ENCODE measurements at regions not wholly inside any gene's neighbourhood (a gene's known extent, or its start where the extent isn't known, plus 50 kb on each side); places are given as distances from the start of the nearest gene placed in this dataset.

- no peak for DNase-seq (ENCODE audit: low read depth in 2 of 2)
Measured at GRCh38 chr20:51159981-51160380, 137.1 kb upstream of the KCNG1 start.

GRCh38 chr20:51159303-51159702, 136.4 kb upstream of the KCNG1 start:
- no peak for DNase-seq (ENCODE audit: low read depth in 2 of 2)

- no peak for DNase-seq (ENCODE audit: low read depth in 2 of 2)
Measured at GRCh38 chr20:51158226-51158625, 135.3 kb upstream of the KCNG1 start.

- DNase-seq (ENCODE audit: low read depth in 2 of 2) = no peak
Measured at GRCh38 chr20:51156041-51156982, 133.4 kb upstream of the KCNG1 start.

DNA sequence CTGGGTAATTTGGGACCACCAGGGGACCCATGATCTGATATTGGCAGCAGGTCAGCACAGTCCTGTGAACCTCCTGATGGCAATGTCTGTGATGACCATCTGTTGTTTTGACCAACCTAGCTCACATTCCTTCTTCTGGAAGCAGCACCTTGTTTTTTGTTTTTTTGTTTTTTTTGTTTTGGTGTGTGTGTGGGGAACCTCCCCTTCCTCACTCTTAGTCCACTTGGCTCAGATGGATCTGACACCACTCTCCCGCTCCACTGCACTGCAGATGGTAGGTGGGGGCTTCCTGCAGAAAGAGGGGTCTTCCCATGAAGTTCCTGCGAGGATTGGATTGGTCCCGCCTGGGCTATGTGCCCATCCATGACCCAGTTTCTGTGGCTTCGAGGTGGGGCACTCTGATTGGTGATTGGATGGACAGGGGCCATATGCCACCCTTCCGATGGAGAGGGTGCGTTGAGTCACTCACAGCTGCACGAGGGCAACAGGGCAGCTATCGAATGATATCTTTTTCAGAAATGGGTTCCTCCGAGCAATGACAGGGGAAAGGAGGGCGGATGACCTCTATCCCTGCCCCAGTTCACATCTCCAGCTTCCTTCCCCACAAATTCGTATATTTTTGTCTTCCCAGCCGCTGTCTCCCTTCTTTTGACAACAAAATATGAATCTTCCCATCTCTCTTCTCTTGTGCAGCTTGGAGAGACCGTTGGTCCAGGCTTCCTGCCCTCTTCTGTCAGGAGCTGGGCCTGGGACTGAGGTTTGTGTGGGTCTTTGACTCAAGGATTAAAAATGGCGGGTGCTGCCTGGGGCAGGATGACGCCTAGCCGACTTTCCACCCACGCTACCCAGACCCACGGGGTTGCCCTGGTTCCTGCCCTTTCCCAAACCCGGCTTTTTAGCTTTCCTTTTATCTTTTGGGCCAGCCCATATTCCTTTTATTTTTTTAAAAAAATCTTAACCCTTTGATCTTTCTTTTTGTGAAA, 132.1 kb upstream of the KCNG1 start:
- no peak for DNase-seq (ENCODE audit: low read depth in 2 of 2)

- no peak for DNase-seq (ENCODE audit: low read depth in 2 of 2)
Measured at GRCh38 chr20:51153867-51154707, 131.2 kb upstream of the KCNG1 start.

- DNase-seq (ENCODE audit: low read depth in 2 of 2) = no peak
Measured at GRCh38 chr20:51148941-51149340, 126.0 kb upstream of the KCNG1 start.

GRCh38 chr20:51144476-51144875, 121.6 kb upstream of the KCNG1 start:
- no peak for DNase-seq (ENCODE audit: low read depth in 2 of 2)

DNA sequence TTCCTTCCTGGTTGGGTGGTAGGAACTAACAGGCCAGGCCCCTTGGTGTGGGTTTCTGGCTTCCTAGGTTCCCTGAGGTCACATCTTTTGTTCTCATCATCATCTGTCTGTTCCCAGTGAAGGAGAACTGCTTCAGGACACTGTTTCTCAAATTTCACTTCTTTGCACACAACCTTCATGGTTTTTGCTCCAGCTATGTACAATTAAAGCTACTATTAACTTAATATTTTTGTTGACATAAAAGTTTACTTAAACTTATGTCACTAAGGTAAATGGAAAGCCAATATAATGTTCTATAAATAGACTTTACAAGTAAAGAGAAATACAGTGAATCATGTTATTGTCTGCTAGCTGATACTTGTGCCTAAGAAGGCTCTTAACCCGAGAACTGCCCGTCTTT, 120.7 kb upstream of the KCNG1 start:
- DNase-seq (ENCODE audit: low read depth in 2 of 2) = no peak

DNA sequence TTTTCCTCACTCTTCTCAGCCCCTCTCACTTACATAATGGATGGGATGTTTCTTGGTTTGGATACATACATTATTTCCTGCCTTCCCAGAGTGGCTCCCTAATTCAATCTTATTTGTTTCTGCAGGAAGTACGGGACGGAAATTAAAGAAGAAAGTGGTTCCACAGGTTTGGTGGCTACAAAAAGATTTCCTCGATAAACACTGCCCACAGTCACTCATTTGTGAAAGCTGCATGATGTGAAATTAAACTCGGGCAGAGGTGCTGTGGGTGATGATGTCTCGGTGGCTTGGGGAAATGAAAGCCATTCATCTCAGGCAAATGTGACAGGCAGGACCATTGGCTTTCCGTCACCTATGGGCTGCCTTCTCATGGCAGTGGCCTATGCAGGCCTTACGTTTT, 119.5 kb upstream of the KCNG1 start:
- DNase-seq (ENCODE audit: low read depth in 2 of 2) = no peak

DNA sequence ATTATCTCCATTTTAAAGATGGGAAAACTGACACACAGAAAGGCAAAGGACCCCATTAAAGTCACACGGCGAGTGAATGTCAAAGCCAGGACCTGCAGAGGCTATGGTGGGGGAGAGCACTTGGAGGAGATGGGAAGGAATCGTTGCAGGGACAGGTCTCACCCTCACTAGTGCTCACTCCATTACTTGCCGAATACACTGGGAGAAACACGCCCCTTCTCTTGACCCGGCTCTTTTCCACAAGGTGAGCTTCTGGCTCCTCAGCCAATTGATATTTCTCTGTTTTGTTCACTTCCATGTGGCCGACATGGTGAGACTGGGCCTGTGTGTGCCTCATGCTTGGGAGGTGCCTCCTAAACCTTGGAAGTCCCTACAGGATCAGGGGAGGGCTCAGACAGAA, 117.8 kb upstream of the KCNG1 start:
- no peak for DNase-seq (ENCODE audit: low read depth in 2 of 2)

DNA sequence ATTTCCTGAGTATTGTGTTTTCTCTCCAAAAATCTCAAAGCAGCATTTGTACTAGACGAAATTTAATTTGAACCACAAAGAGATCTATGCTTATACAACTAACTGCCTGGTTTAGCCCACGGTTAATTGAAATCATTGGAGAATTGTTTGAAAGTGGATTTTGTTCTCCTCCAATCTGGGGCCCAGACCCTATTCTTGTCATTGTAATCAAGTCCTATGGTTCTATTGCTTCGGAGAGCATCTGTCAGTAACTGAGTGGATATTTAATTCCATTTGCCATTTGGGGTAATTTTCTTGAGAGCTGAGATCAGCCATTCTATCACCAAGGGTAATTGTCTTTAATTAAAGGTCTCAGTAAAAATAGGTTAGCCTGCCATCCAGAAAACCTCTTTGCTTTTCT, 117.0 kb upstream of the KCNG1 start:
- DNase-seq (ENCODE audit: low read depth in 2 of 2) = no peak

GRCh38 chr20:51138576-51138975, 115.7 kb upstream of the KCNG1 start:
- no peak for DNase-seq (ENCODE audit: low read depth in 2 of 2)

- no peak for DNase-seq (ENCODE audit: low read depth in 2 of 2)
Measured at GRCh38 chr20:51137461-51137860, 114.6 kb upstream of the KCNG1 start.

DNA sequence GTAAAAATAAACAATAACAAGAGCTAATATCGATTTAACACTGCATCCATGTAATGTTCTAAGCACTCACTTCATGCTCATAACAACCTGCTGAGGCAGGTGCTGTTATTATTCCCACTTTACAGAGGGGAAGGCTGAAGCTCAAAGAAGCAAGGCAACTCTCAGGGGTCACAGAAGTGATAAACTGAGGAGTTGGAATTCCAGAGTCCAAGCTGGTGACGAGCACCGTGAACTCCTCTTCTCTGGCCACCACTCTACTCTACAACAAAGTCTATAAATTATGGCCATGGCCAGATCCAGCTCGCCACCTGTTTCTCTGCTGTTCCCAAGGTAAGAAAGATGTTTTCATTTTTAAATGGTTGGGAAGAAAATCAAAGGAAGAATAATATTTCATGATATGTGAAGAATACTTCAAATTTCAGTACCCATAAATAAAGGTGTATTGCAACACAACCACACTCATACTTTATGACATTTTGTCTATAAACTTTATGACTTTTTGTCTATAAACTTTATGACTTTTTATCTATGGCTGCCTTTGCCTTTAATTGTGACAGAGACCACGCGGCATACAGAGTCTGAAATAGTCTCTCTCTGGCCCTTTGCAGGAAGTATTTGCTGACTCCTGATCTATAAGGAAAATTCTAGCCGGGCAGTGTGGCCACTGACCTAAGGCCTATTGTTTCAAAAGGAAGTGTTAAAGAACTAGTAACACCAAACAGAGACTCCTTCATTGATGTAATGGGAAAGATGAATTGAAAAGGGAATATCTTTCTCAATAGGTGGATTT, 113.2 kb upstream of the KCNG1 start:
- DNase-seq (ENCODE audit: low read depth in 2 of 2) = no peak

GRCh38 chr20:51134405-51134804, 111.5 kb upstream of the KCNG1 start:
- no peak for DNase-seq (ENCODE audit: low read depth in 2 of 2)

GRCh38 chr20:51132279-51132678, 109.4 kb upstream of the KCNG1 start:
- no peak for DNase-seq (ENCODE audit: low read depth in 2 of 2)

DNA sequence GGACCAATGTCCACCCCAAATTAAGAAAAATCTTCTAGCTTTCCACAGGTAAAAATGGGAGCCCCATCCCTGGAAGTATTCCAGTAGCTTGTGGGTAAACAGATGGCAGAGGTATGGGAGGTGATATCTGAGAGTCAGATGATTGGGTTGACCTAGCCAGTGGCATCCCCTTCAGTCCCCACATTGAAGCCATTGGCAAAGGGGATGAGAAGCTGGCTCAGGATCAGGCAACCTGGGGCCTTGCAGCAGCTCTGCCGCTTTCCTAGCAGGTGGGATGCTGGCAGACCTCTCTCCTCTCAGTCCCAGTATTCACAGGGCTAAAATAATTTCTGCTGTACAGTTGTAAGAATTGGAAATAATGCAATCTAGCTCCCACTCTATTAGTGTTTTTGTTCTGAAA, 108.9 kb upstream of the KCNG1 start:
- DNase-seq (ENCODE audit: low read depth in 2 of 2) = no peak

DNA sequence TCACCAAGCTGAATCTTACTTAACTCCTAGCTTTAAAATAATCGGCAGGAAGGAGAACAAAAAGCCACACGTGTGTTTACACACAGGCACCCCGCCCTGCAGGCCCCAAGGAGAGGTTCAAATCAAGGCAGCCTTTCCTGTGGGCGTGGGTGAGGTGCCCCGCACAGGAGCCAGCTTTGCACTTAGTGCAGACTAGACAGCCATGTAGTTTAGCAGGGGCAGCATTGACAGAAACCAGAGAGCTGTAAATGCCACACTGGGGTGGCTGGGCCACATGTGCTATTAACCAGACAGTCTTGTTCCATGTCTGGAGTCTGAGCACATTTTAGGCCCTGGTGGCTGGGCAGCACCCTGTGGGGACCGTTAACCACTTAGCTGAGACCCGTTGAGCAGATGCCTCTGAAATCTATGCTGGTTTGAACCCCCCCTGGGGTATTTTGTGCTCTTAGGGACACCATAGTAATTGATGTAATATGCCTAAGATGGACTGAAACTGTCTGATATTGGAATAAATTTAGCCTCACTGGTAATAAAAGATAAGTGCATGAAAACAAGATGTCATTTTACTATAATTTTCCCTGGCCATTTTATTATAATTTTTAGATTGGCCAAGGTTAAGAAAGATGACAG, 106.4 kb upstream of the KCNG1 start:
- DNase-seq (ENCODE audit: low read depth in 2 of 2) = no peak

GRCh38 chr20:51128198-51128597, 105.3 kb upstream of the KCNG1 start:
- no peak for DNase-seq (ENCODE audit: low read depth in 2 of 2)

Data from stimulated activated CD4-positive, alpha-beta T cell treated with anti-CD3 and anti-CD28 coated beads, Interleukin-12 subunit alpha, Interleukin-12 subunit beta, amount 100 ng/mL, for 24 hours (primary cell).